ENCODE measurements at regions not wholly inside any gene's neighbourhood (a gene's known extent, or its start where the extent isn't known, plus 50 kb on each side); places are given as distances from the start of the nearest gene placed in this dataset.

GRCh38 chr11:45486461-45486860 lies 179.0 kb downstream of the CHST1 start:
- TF ChIP-seq ZNF70 (CRISPR knock-in tag; IDR thresholded peaks at IDR 0.05) (no peak), ZC3H10 (CRISPR knock-in tag; IDR thresholded peaks at IDR 0.05) (no peak), ZFP3 (CRISPR knock-in tag; IDR thresholded peaks at IDR 0.05) (no peak), ARNTL (CRISPR knock-in tag; IDR thresholded peaks at IDR 0.05; ENCODE audit: borderline replicate concordance, low read depth) (no peak), ZFP30 (CRISPR knock-in tag; IDR thresholded peaks at IDR 0.05) (no peak), PPARA (CRISPR knock-in tag; IDR thresholded peaks at IDR 0.05; ENCODE audit: borderline replicate concordance) (no peak), ESRRG (CRISPR knock-in tag; IDR thresholded peaks at IDR 0.05) (no peak), ISL1 (CRISPR knock-in tag; IDR thresholded peaks at IDR 0.05) (no peak), PATZ1 (CRISPR knock-in tag; IDR thresholded peaks at IDR 0.05; ENCODE audit: borderline replicate concordance) (no peak), OSR1 (CRISPR knock-in tag; IDR thresholded peaks at IDR 0.05) (no peak), ZNF8 (CRISPR knock-in tag; IDR thresholded peaks at IDR 0.05) (no peak)
